ENCODE measurements at regions not wholly inside any gene's neighbourhood (a gene's known extent, or its start where the extent isn't known, plus 50 kb on each side); places are given as distances from the start of the nearest gene placed in this dataset.

DNA sequence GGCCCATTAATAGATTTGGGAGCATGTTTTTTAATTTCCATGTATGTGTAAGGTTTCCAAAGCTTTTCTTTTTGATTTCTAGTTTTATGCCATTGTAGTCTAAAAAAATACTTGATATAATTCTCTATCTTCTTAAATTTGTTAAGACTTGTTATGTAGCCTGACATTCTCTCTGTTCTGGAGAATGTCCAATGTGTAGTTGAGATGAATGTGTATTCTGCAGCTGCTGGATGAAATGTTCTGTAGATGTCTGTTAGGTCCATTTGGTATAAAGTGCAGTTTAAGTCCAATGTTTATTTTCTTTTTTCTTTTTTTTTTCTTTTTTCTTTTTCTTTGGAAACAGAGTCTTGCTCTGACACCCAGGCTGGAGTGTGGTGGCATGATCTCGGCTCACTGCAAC lies 378.5 kb upstream of the MAD2L1 start:
- no peak for TF ChIP-seq EZH2 (IDR thresholded peaks at IDR 0.05; ENCODE audit: borderline replicate concordance, low read depth, low read length, poor library complexity, severe bottlenecking)
- TF ChIP-seq, protein P1, sequence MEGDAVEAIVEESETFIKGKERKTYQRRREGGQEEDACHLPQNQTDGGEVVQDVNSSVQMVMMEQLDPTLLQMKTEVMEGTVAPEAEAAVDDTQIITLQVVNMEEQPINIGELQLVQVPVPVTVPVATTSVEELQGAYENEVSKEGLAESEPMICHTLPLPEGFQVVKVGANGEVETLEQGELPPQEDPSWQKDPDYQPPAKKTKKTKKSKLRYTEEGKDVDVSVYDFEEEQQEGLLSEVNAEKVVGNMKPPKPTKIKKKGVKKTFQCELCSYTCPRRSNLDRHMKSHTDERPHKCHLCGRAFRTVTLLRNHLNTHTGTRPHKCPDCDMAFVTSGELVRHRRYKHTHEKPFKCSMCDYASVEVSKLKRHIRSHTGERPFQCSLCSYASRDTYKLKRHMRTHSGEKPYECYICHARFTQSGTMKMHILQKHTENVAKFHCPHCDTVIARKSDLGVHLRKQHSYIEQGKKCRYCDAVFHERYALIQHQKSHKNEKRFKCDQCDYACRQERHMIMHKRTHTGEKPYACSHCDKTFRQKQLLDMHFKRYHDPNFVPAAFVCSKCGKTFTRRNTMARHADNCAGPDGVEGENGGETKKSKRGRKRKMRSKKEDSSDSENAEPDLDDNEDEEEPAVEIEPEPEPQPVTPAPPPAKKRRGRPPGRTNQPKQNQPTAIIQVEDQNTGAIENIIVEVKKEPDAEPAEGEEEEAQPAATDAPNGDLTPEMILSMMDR (conservative IDR thresholded peaks at IDR 0.05; ENCODE audit: low read depth, low read length): no peak
- no TSS peak for BruUV-seq (replicated peaks)
- DNase-seq (ENCODE audit: low spot score): no peak
- Histone ChIP-seq H3K9me3 (ENCODE audit: low read depth, low read length, poor library complexity, severe bottlenecking) (no peaks in the 10 kb centered on the region), H3K27me3 (replicated peaks; ENCODE audit: insufficient read depth, low read depth, low read length, poor library complexity) (no peaks in the 10 kb centered on the region), H3K4me3 (ENCODE audit: low read depth, low read length, poor library complexity, severe bottlenecking) (no peak overlapping the region), H3K36me3 (ENCODE audit: insufficient read depth, low read length, poor library complexity, severe bottlenecking) (no peaks in the 10 kb centered on the region), H3K4me1 (ENCODE audit: insufficient read depth, low read length, poor library complexity, severe bottlenecking) (no peaks in the 10 kb centered on the region), H3K27ac (ENCODE audit: low read depth, low read length, poor library complexity, severe bottlenecking) (no peak overlapping the region)
- ChIA-PET CTCF (no interaction called here), POLR2A (ENCODE audit: low non-redundant PET) (no interaction called here)
- intact Hi-C loops (cut with micrococcal nuclease; ENCODE audit: unreplicated experiment): no loop called here

DNA sequence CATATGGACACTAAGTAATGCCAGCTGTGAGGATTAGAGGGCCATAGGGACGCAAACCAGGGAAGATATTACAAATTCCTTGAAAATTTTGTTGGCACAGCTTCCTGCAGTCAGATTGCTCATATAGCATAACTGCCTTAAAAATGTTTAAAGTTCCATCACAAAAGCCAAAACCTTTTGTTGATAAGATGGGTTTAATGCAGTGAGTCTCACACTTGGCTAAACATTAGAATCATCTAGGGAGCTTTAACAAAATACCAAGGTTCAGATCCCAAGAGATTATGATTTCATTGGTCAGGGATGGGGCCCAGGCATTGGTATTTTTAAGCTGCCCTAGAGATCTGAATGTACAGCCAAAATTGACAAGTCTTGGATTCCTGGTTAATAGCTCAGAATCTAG lies 376.5 kb upstream of the MAD2L1 start:
- TF ChIP-seq, protein P1 (conservative IDR thresholded peaks at IDR 0.05; ENCODE audit: low read depth, low read length): no peak
- TF ChIP-seq EZH2 (IDR thresholded peaks at IDR 0.05; ENCODE audit: borderline replicate concordance, low read depth, low read length, poor library complexity, severe bottlenecking): no peak
- H3K4me3 ChIP-seq (ENCODE audit: low read depth, low read length, poor library complexity, severe bottlenecking): no peak overlapping the region
- intact Hi-C loops (cut with micrococcal nuclease; ENCODE audit: unreplicated experiment): no loop called here
- no peaks in the 10 kb centered on the region for H3K36me3 ChIP-seq (ENCODE audit: insufficient read depth, low read length, poor library complexity, severe bottlenecking)
- no peaks in the 10 kb centered on the region for H3K27me3 ChIP-seq (replicated peaks; ENCODE audit: insufficient read depth, low read depth, low read length, poor library complexity)
- BruUV-seq (replicated peaks): no TSS peak
- H3K27ac ChIP-seq (ENCODE audit: low read depth, low read length, poor library complexity, severe bottlenecking): no peak overlapping the region
- POLR2A ChIA-PET (ENCODE audit: low non-redundant PET): no interaction called here
- no peaks in the 10 kb centered on the region for H3K9me3 ChIP-seq (ENCODE audit: low read depth, low read length, poor library complexity, severe bottlenecking)
- no peaks in the 10 kb centered on the region for H3K4me1 ChIP-seq (ENCODE audit: insufficient read depth, low read length, poor library complexity, severe bottlenecking)
- DNase-seq (ENCODE audit: low spot score): no peak
- CTCF ChIA-PET: no interaction called here

- no peak for DNase-seq (ENCODE audit: low spot score)
- H3K27me3 ChIP-seq (replicated peaks; ENCODE audit: insufficient read depth, low read depth, low read length, poor library complexity): no peaks in the 10 kb centered on the region
- no peak overlapping the region for H3K4me3 ChIP-seq (ENCODE audit: low read depth, low read length, poor library complexity, severe bottlenecking)
- POLR2A ChIA-PET (ENCODE audit: low non-redundant PET): no interaction called here
- CTCF ChIA-PET: no interaction called here
- no TSS peak for BruUV-seq (replicated peaks)
- intact Hi-C loops (cut with micrococcal nuclease; ENCODE audit: unreplicated experiment): no loop called here
- H3K9me3 ChIP-seq (ENCODE audit: low read depth, low read length, poor library complexity, severe bottlenecking): no peaks in the 10 kb centered on the region
- no peaks in the 10 kb centered on the region for H3K36me3 ChIP-seq (ENCODE audit: insufficient read depth, low read length, poor library complexity, severe bottlenecking)
- H3K4me1 ChIP-seq (ENCODE audit: insufficient read depth, low read length, poor library complexity, severe bottlenecking): no peaks in the 10 kb centered on the region
- no peak overlapping the region for H3K27ac ChIP-seq (ENCODE audit: low read depth, low read length, poor library complexity, severe bottlenecking)
- TF ChIP-seq EZH2 (IDR thresholded peaks at IDR 0.05; ENCODE audit: borderline replicate concordance, low read depth, low read length, poor library complexity, severe bottlenecking): no peak
- TF ChIP-seq, protein P1 (conservative IDR thresholded peaks at IDR 0.05; ENCODE audit: low read depth, low read length): no peak
Measured at GRCh38 chr4:120440730-120441129, 374.1 kb upstream of the MAD2L1 start.
